B cell (primary cell): ENCODE measurements at regions not wholly inside any gene's neighbourhood (a gene's known extent, or its start where the extent isn't known, plus 50 kb on each side); places are given as distances from the start of the nearest gene placed in this dataset.

Experiments used
- ATAC-seq: fragments of 200-7000 bp; cut with Tn5 transposase; one replicate; pipeline ENCODE4 v1.10.0; 2021; ENCODE audit warnings: low read depth, mild to moderate bottlenecking, moderate number of reproducible peaks, moderate library complexity
- CTCF ChIA-PET: fragments of 350-600 bp; sonication (Branson Sonifier 250); formaldehyde crosslinking; loops from one replicate; lab custom pipeline; 2021; ENCODE audit warnings: antibody characterized with exemption, inconsistent platforms; lab: Charles Lee
- POLR2A ChIA-PET: fragments of 350-600 bp; sonication (Branson Sonifier 250); formaldehyde crosslinking; loops from one replicate; lab custom pipeline; 2021; ENCODE audit warnings: antibody characterized with exemption; lab: Charles Lee
- DNase-seq: peaks from one replicate; pipeline ENCODE4 v3.0.0; 2013
- H2AFZ ChIP-seq: 2 replicates; pipeline ENCODE4 v1.6.1; 2012; ENCODE audit warnings: mild to moderate bottlenecking, low read depth, low read length; ENCODE audit not compliant: insufficient read depth, poor library complexity, severe bottlenecking
- H3K27ac ChIP-seq, 2 donors: 1 replicate in 1 of 2; 2 replicates in 1 of 2; pipeline ENCODE4 v1.5.1; 2012 to 2013; ENCODE audit warnings: low read length in 2 of 2, mild to moderate bottlenecking in 2 of 2, moderate library complexity in 1 of 2
- H3K27me3 ChIP-seq, 4 experiments: fragments of 200-600 bp in 1 of 4; sonication (generic) in 1 of 4; replicated peaks in 1 of 4; 1 replicate in 2 of 4; 2 replicates in 2 of 4; pipeline versions ENCODE4 v1.6.1 to v1.7.0; 2013 to 2016; ENCODE audit warnings: low read length in 3 of 4, mild to moderate bottlenecking in 2 of 4, mixed read lengths in 1 of 4, moderate library complexity in 1 of 4; ENCODE audit not compliant: insufficient read depth in 4 of 4, control insufficient read depth in 3 of 4; ENCODE audit errors: control extremely low read depth in 1 of 4
- H3K36me3 ChIP-seq, 2 experiments: replicated peaks in 1 of 2; 1 replicate in 1 of 2; 2 replicates in 1 of 2; pipeline versions ENCODE4 v1.6.1 to v1.7.1; 2013; ENCODE audit warnings: low read length in 1 of 2; ENCODE audit not compliant: insufficient read depth in 2 of 2, control insufficient read depth in 1 of 2; ENCODE audit errors: control extremely low read depth in 1 of 2, extremely low read depth in 1 of 2
- H3K4me1 ChIP-seq, 2 donors: fragments of 200-600 bp in 1 of 2; sonication (generic) in 1 of 2; 1 replicate in 1 of 2; 2 replicates in 1 of 2; pipeline versions ENCODE4 v1.5.1 to v1.6.1; 2013 to 2017; ENCODE audit warnings: low read length in 2 of 2; ENCODE audit not compliant: control insufficient read depth in 2 of 2, insufficient read depth in 2 of 2
- H3K4me2 ChIP-seq: replicated peaks from 2 replicates; pipeline ENCODE3; 2012; ENCODE audit warnings: mild to moderate bottlenecking, low read depth, low read length; ENCODE audit not compliant: poor library complexity, severe bottlenecking
- H3K4me3 ChIP-seq, 5 experiments: fragments of 200-600 bp in 1 of 5; sonication (generic) in 1 of 5; 1 replicate in 3 of 5; 2 replicates in 2 of 5; pipeline versions ENCODE4 v1.5.1 to v1.7.0; 2011 to 2016; ENCODE audit warnings: low read length in 4 of 5, mild to moderate bottlenecking in 4 of 5, low read depth in 2 of 5, control low read depth in 1 of 5, moderate library complexity in 1 of 5; ENCODE audit not compliant: insufficient read depth in 1 of 5; ENCODE audit errors: control extremely low read depth in 1 of 5, extremely low read depth in 1 of 5
- H3K79me2 ChIP-seq: fragments of 200-600 bp; sonication (generic); one replicate; pipeline ENCODE4 v1.6.0; 2016; ENCODE audit warnings: low read length; ENCODE audit not compliant: control insufficient read depth, insufficient read depth
- H3K9ac ChIP-seq: fragments of 200-600 bp; sonication (generic); 2 replicates; pipeline ENCODE4 v1.6.1; 2017; ENCODE audit warnings: mild to moderate bottlenecking, low read length, moderate library complexity
- H3K9me3 ChIP-seq, 3 donors: one replicate each; pipeline versions ENCODE4 v1.6.1 to v1.7.1; 2013; ENCODE audit warnings: low read length in 2 of 3; ENCODE audit not compliant: control insufficient read depth in 2 of 3, insufficient read depth in 1 of 3; ENCODE audit errors: control extremely low read depth in 1 of 3
- H4K20me1 ChIP-seq: 2 replicates; pipeline ENCODE4 v1.6.0; 2012; ENCODE audit warnings: mild to moderate bottlenecking, low read length; ENCODE audit not compliant: insufficient read depth, control insufficient read depth, poor library complexity, severe bottlenecking
- H3K27ac Mint-ChIP-seq: one replicate; pipeline ENCODE4 v1.8.0; 2021; ENCODE audit warnings: mixed read lengths
- H3K27me3 Mint-ChIP-seq: one replicate; pipeline ENCODE4 v1.8.0; 2021; ENCODE audit warnings: mixed read lengths
- H3K4me1 Mint-ChIP-seq: one replicate; pipeline ENCODE4 v1.8.0; 2021; ENCODE audit warnings: mixed read lengths
- H3K4me3 Mint-ChIP-seq: one replicate; pipeline ENCODE4 v1.8.0; 2021; ENCODE audit warnings: mixed read lengths
- H3K9me3 Mint-ChIP-seq: one replicate; pipeline ENCODE4 v1.8.0; 2022; ENCODE audit warnings: mixed read lengths; ENCODE audit not compliant: insufficient read depth
- EZH2 ChIP-seq: IDR thresholded peaks from 2 replicates; pipeline ENCODE4 v1.6.1; 2012; ENCODE audit warnings: borderline replicate concordance, low read depth, mild to moderate bottlenecking, moderate library complexity, low read length; ENCODE audit not compliant: insufficient read depth, poor library complexity, severe bottlenecking
- WGBS: methylation state at CpG from one replicate; pipeline ENCODE4 v1.1.5; 2013; ENCODE audit warnings: missing lambda C conversion rate; ENCODE audit not compliant: insufficient coverage; 5-methylcytosine and 5-hydroxymethylcytosine counted together
- intact Hi-C: fragments of 100-400 bp; cut with micrococcal nuclease; formaldehyde crosslinking; loops from one replicate; pipeline ENCODE4 v1.10.0; 2022
- TF ChIP-seq, protein P1 (sequence below): fragments of 200-600 bp; IDR thresholded peaks from one replicate; pipeline ENCODE4 v1.8.0; 2022; ENCODE audit warnings: antibody characterized with exemption, mild to moderate bottlenecking

DNA sequence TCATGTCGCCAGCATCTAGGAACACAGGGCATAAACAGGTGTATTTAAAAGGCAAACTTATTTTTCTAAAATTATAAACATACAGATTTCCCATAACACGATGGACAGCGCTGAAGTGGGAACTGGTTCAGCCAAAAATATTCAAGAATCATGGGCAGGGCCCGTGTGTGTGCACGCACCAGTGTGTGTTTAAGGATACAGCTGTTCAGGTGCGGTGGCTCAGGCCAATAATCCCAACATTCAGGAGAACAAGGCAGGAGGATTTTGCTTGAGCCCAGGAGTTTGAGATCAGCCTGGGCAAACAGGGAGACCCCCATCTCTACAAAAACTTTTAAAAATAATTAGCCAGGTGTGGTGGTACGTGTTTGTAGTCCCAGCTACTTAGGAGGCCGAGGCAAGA lies 288.6 kb upstream of the HDAC4 start:
- Histone ChIP-seq H3K9me3 (no peaks in the 10 kb centered on the region), H3K4me1 (no peaks in the 10 kb centered on the region), H3K36me3 (no peaks in the 10 kb centered on the region), H3K79me2 (no peaks in the 10 kb centered on the region), H3K27ac (no peak overlapping the region), H4K20me1 (no peaks in the 10 kb centered on the region), H3K27me3 (peaks cover 0 to 7% (median 2%) of the 10 kb centered on the region in 4 experiments), H3K9ac (no peak overlapping the region), H2AFZ (no peak overlapping the region), H3K4me2 (no peak overlapping the region), H3K4me3 (no peak overlapping the region)
- ATAC-seq (no peak), DNase-seq (no peak)
- 78% methylated on average over 2 of the region's 8 CpGs for WGBS
- H3K9me3 Mint-ChIP-seq = no peaks in the 10 kb centered on the region
- no peak overlapping the region for H3K27ac Mint-ChIP-seq
- H3K27me3 Mint-ChIP-seq = peaks cover 16% of the 10 kb centered on the region
- intact Hi-C loops = no loop called here
- ChIA-PET CTCF (no interaction called here), POLR2A (no interaction called here)
- no peaks in the 10 kb centered on the region for H3K4me1 Mint-ChIP-seq
- no peak overlapping the region for H3K4me3 Mint-ChIP-seq
- TF ChIP-seq, protein P1, sequence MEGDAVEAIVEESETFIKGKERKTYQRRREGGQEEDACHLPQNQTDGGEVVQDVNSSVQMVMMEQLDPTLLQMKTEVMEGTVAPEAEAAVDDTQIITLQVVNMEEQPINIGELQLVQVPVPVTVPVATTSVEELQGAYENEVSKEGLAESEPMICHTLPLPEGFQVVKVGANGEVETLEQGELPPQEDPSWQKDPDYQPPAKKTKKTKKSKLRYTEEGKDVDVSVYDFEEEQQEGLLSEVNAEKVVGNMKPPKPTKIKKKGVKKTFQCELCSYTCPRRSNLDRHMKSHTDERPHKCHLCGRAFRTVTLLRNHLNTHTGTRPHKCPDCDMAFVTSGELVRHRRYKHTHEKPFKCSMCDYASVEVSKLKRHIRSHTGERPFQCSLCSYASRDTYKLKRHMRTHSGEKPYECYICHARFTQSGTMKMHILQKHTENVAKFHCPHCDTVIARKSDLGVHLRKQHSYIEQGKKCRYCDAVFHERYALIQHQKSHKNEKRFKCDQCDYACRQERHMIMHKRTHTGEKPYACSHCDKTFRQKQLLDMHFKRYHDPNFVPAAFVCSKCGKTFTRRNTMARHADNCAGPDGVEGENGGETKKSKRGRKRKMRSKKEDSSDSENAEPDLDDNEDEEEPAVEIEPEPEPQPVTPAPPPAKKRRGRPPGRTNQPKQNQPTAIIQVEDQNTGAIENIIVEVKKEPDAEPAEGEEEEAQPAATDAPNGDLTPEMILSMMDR = no peak
- no peak for TF ChIP-seq EZH2

DNA sequence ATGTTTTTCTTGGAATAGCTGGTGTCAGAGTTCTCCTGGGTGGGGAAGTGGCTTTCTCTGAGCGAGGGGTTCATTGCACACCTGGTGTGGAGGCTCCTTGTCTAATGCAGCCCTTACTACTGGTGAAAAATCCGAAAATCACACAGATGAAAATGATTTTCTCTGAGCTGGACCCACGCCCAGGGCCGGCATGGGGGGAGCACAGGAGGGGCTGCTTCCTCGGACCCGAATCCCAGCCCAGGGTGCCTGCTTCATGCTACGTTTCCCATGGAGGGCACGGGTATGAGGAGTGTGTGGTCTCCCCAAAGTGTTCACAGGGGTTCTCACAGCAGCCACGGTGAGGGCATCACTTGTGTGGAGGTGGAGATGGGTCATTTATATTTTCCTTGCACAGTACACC lies 288.0 kb upstream of the HDAC4 start:
- H3K27me3 Mint-ChIP-seq = peaks cover 20% of the 10 kb centered on the region
- no peaks in the 10 kb centered on the region for H3K4me1 ChIP-seq
- H3K27ac ChIP-seq = no peak overlapping the region
- no peaks in the 10 kb centered on the region for H4K20me1 ChIP-seq
- WGBS = 92% methylated on average over 6 of the region's 9 CpGs
- H3K4me2 ChIP-seq = no peak overlapping the region
- H3K9me3 Mint-ChIP-seq = no peaks in the 10 kb centered on the region
- no peak overlapping the region for H3K9ac ChIP-seq
- H3K4me1 Mint-ChIP-seq = no peaks in the 10 kb centered on the region
- no peaks in the 10 kb centered on the region for H3K79me2 ChIP-seq
- H3K27ac Mint-ChIP-seq = no peak overlapping the region
- intact Hi-C loops = no loop called here
- ChIA-PET POLR2A (no interaction called here), CTCF (no interaction called here)
- H3K4me3 ChIP-seq = no peak overlapping the region
- H3K36me3 ChIP-seq = no peaks in the 10 kb centered on the region
- no peaks in the 10 kb centered on the region for H3K9me3 ChIP-seq
- H2AFZ ChIP-seq = no peak overlapping the region
- no peak for ATAC-seq
- no peak overlapping the region for H3K4me3 Mint-ChIP-seq
- DNase-seq = no peak
- TF ChIP-seq, protein P1 = no peak
- no peak for TF ChIP-seq EZH2
- H3K27me3 ChIP-seq = peaks cover 0 to 7% (median 4%) of the 10 kb centered on the region in 4 experiments
